Duodenal mucosa (tissue), 2 donors: ENCODE measurements at regions not wholly inside any gene's neighbourhood (a gene's known extent, or its start where the extent isn't known, plus 50 kb on each side); places are given as distances from the start of the nearest gene placed in this dataset.
"Not testable (repeated sequence)": the region's sequence is repeated elsewhere in the genome, so short reads cannot be mapped to it uniquely, and the experiment has no call there.

Source experiments
- H3K27ac ChIP-seq: one replicate; pipeline ENCODE4 v1.7.0; 2013; ENCODE audit warnings: low read depth, low read length
- H3K27me3 ChIP-seq, 2 donors: one replicate each; pipeline ENCODE4 v1.7.0; 2013; ENCODE audit warnings: low read length in 2 of 2, control low read depth in 1 of 2; ENCODE audit not compliant: insufficient read depth in 2 of 2, control insufficient read depth in 1 of 2
- H3K36me3 ChIP-seq, 2 donors: one replicate each; pipeline ENCODE4 v1.7.0; 2013; ENCODE audit warnings: low read length in 2 of 2, control low read depth in 1 of 2; ENCODE audit not compliant: insufficient read depth in 2 of 2, control insufficient read depth in 1 of 2
- H3K4me1 ChIP-seq, 2 donors: one replicate each; pipeline ENCODE4 v1.7.0; 2013; ENCODE audit warnings: low read length in 2 of 2, control low read depth in 1 of 2; ENCODE audit not compliant: insufficient read depth in 2 of 2, control insufficient read depth in 1 of 2
- H3K4me3 ChIP-seq, 2 donors: one replicate each; pipeline ENCODE4 v1.7.0; 2013; ENCODE audit warnings: low read length in 2 of 2, low read depth in 1 of 2
- H3K9ac ChIP-seq, 2 donors: one replicate each; pipeline ENCODE4 v1.7.0; 2013; ENCODE audit warnings: low read length in 2 of 2, low read depth in 1 of 2
- H3K9me3 ChIP-seq, 2 donors: one replicate each; pipeline ENCODE4 v1.7.0; 2013; ENCODE audit warnings: low read length in 2 of 2, control low read depth in 1 of 2; ENCODE audit not compliant: control insufficient read depth in 1 of 2

DNA sequence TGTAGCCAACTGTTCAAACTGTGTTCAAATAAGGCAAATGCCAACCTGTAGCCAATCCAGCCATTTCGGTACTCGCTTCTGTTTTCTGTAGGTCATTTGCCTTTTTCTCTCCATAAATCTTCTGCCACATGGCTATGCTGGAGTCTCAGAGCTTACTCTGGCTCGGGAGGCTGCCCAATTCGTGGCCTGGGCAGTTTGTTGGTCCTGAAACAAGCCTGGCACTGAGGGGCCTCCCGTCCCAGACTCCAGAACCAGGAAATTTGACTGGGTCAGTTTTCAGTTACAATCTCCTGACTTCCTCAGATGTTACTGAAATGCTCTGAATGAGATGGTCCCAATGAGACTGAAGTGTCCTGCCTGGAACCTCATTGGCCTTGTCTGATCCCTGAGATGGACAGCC lies 120.8 kb upstream of the NPAS2 start:
- Histone ChIP-seq H3K27ac (no peak overlapping the region), H3K9me3 (no peaks in the 10 kb centered on the region), H3K4me1 (no peaks in the 10 kb centered on the region), H3K9ac (no peak overlapping the region), H3K27me3 (no peaks in the 10 kb centered on the region), H3K4me3 (no peak overlapping the region), H3K36me3 (no peaks in the 10 kb centered on the region)

DNA sequence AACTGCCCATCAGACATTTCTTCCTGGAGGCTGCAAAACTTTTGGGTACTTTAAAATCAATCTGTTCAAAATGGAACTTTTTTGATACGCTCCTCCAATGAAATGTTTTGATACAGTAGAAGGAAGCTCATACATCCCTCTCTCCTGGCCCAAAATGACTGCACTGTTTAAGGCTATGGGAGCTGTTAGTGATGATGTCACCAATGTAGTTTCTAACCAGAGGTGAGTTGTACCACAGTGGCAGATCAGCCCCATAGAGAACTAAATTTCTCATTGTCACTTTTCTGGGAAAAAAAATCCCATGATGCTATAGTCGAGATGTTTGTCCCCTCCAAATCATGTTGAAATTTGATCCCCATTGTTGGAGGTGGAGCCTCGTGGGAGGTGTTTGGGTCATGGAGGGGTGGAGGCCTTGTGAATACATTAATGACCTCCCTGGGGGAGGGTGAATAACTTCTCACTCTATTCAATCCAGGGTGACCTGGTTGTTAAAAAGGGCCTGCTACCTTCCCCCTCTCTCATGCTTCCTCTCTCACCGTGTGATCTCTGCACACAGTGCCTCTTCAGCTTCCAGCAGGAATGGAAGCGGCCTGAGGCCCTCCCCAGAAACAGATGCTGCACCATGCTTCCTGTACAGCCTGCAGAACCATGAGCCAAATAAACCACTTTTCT lies 117.4 kb upstream of the NPAS2 start:
- H3K4me1 ChIP-seq, result no peaks in the 10 kb centered on the region
- no peaks in the 10 kb centered on the region for H3K36me3 ChIP-seq
- H3K27me3 ChIP-seq, result no peaks in the 10 kb centered on the region
- H3K9ac ChIP-seq, result no peak overlapping the region
- no peak overlapping the region for H3K4me3 ChIP-seq
- no peaks in the 10 kb centered on the region for H3K9me3 ChIP-seq
- H3K27ac ChIP-seq, result no peak overlapping the region

GRCh38 chr2:100703213-100703612 lies 116.7 kb upstream of the NPAS2 start:
- Histone ChIP-seq H3K36me3 (no peaks in the 10 kb centered on the region), H3K9me3 (no peaks in the 10 kb centered on the region), H3K27ac (no peak overlapping the region)

GRCh38 chr2:100703739-100704138 lies 116.2 kb upstream of the NPAS2 start:
- Histone ChIP-seq H3K9ac (no peak overlapping the region), H3K4me1 (no peaks in the 10 kb centered on the region), H3K4me3 (no peak overlapping the region), H3K9me3 (no peaks in the 10 kb centered on the region), H3K27ac (no peak overlapping the region), H3K27me3 (no peaks in the 10 kb centered on the region), H3K36me3 (no peaks in the 10 kb centered on the region)

More at GRCh38 chr2:100703213-100703612, 116.7 kb upstream of the NPAS2 start:
- Histone ChIP-seq H3K9ac (no peak overlapping the region), H3K27me3 (no peaks in the 10 kb centered on the region), H3K4me3 (no peak overlapping the region), H3K4me1 (no peaks in the 10 kb centered on the region)

DNA sequence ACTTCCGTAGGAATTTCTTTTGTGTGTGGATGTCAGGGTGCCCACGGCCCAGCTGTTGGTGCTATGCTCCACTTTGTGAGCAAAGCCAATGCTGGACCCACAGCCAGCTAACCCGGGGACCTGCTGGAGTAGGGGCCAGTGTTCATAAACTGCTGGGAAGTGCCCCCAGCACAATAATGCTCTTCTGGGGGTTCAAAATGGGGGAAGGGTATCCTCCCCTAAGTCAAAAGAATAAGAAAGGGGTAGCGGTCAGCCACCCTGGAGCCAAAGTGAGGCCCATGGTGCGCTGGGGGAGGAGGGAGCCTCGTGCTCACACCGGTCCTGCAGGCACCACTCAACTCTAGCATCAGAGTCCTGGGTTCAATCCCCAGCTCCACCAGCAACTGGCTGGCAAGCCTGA lies 115.8 kb upstream of the NPAS2 start:
- Histone ChIP-seq H3K27ac (no peak overlapping the region), H3K27me3 (no peaks in the 10 kb centered on the region), H3K4me3 (no peak overlapping the region), H3K4me1 (no peaks in the 10 kb centered on the region), H3K9me3 (no peaks in the 10 kb centered on the region), H3K9ac (no peak overlapping the region), H3K36me3 (no peaks in the 10 kb centered on the region)

DNA sequence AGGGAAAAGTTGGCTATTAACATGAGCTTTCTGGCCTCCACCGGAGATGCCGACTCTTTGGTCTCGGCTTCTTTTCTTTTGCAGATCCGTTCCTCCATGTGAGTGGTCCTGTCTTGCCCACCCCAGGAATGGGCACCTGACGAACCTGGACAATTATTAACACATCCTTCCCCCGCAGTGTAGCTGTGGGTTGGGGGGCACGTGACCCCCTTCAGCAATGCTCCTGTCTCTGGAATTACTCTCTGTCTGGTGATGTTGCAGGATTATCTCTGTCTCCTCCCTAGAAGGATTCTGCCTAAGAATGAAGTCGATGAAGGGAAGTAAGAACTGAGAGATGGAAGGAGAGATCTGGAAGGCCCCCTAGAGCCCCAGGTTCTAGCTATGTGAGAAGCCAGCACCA lies 115.2 kb upstream of the NPAS2 start:
- Histone ChIP-seq H3K9me3 (no peaks in the 10 kb centered on the region), H3K27ac (no peak overlapping the region), H3K4me1 (no peaks in the 10 kb centered on the region), H3K36me3 (no peaks in the 10 kb centered on the region), H3K27me3 (no peaks in the 10 kb centered on the region), H3K9ac (no peak overlapping the region), H3K4me3 (no peak overlapping the region)

- Histone ChIP-seq H3K9ac (no peak overlapping the region), H3K4me3 (no peak overlapping the region), H3K9me3 (no peaks in the 10 kb centered on the region), H3K27me3 (no peaks in the 10 kb centered on the region), H3K27ac (no peak overlapping the region), H3K4me1 (no peaks in the 10 kb centered on the region), H3K36me3 (no peaks in the 10 kb centered on the region)
These were observed 112.7 kb upstream of the NPAS2 start for GRCh38 chr2:100707016-100707947.

DNA sequence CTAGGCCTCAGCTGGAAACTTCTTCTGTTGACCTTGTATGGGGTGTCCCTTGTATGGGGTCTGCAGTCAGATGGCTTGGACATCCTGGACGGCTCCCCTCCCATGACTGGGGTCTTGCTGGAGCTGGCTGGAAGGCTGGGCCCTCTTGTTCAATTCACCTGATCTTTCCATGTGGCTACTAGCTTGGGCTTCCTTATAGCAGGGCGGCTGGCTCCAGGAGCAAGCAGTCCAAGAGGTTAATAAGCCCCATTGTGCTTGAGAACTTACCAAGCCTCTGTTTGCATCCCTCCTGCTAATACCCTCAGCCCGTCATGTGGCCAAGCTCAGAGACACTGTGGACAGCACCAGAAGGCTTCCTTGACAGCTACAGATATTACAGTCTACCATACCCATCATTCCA lies 111.6 kb upstream of the NPAS2 start:
- H3K4me1 ChIP-seq, result no peaks in the 10 kb centered on the region
- no peak overlapping the region for H3K4me3 ChIP-seq
- no peak overlapping the region for H3K27ac ChIP-seq
- no peak overlapping the region for H3K9ac ChIP-seq
- H3K36me3 ChIP-seq, result no peaks in the 10 kb centered on the region
- no peaks in the 10 kb centered on the region for H3K9me3 ChIP-seq
- no peaks in the 10 kb centered on the region for H3K27me3 ChIP-seq

GRCh38 chr2:100713106-100713505 lies 106.8 kb upstream of the NPAS2 start:
- Histone ChIP-seq H3K4me3 (no peak overlapping the region), H3K9me3 (no peaks in the 10 kb centered on the region), H3K36me3 (no peaks in the 10 kb centered on the region), H3K27ac (no peak overlapping the region), H3K4me1 (peaks cover 6 to 10% of the 10 kb centered on the region in 2 donors), H3K9ac (no peak overlapping the region), H3K27me3 (no peaks in the 10 kb centered on the region)

GRCh38 chr2:100714396-100715010 lies 105.4 kb upstream of the NPAS2 start:
- not testable (repeated sequence) for H3K4me3 ChIP-seq, H3K27ac ChIP-seq, H3K27me3 ChIP-seq, H3K36me3 ChIP-seq, H3K9me3 ChIP-seq, H3K9ac ChIP-seq
- H3K4me1 ChIP-seq, result peaks cover 6 to 15% of the 10 kb centered on the region in 2 donors
